Activated naive CD4-positive, alpha-beta T cell treated with anti-CD3 and anti-CD28 coated beads, Interleukin-2, amount 50 U/mL, for 72 hours (primary cell): ENCODE measurements at regions not wholly inside any gene's neighbourhood (a gene's known extent, or its start where the extent isn't known, plus 50 kb on each side); places are given as distances from the start of the nearest gene placed in this dataset.

Experiments
- ATAC-seq, 2 donors: fragments of 150-1000 bp; cut with Tn5 transposase; 2 replicates each; pipeline ENCODE4 v1.10.0; 2021; ENCODE audit warnings: mild to moderate bottlenecking in 2 of 2, moderate library complexity in 2 of 2
- DNase-seq, 2 donors: peaks; one replicate each; pipeline ENCODE4 v3.0.0; 2021 to 2022; ENCODE audit warnings: low spot score in 2 of 2
- H3K27ac Mint-ChIP-seq, 2 donors: one replicate each; pipeline ENCODE4 v1.8.0; 2022; ENCODE audit warnings: mild to moderate bottlenecking in 2 of 2, mixed read lengths in 2 of 2
- H3K36me3 Mint-ChIP-seq, 2 donors: one replicate each; pipeline ENCODE4 v1.8.0; 2022; ENCODE audit warnings: mixed read lengths in 2 of 2
- H3K9me3 Mint-ChIP-seq, 2 donors: one replicate each; pipeline ENCODE4 v1.8.0; 2022; ENCODE audit warnings: mixed read lengths in 2 of 2

DNA sequence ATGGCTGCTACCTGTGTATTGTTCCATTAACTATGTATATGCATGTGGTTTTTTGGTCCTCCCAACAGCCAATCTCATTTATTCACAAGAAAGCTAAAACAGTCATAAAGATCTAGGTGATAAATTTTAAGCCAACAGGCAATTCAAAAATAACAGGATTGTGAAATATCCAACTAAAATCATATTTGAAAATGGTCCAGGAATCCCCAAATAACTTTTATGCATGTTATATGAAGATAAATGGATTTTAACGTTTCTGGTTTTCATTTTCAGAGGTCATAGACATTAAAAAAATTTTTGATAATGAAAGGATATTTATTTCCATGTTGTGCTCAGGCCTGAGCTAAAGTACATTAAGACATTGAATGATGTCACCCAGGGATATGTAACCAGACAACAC, 96.8 kb upstream of the JAZF1 start:
- H3K9me3 Mint-ChIP-seq = peaks cover 8 to 9% of the 10 kb centered on the region in 2 donors
- DNase-seq (no peak), ATAC-seq (no peak)
- peaks cover 6 to 10% of the 10 kb centered on the region in 2 donors for H3K36me3 Mint-ChIP-seq
- no peak overlapping the region for H3K27ac Mint-ChIP-seq

DNA sequence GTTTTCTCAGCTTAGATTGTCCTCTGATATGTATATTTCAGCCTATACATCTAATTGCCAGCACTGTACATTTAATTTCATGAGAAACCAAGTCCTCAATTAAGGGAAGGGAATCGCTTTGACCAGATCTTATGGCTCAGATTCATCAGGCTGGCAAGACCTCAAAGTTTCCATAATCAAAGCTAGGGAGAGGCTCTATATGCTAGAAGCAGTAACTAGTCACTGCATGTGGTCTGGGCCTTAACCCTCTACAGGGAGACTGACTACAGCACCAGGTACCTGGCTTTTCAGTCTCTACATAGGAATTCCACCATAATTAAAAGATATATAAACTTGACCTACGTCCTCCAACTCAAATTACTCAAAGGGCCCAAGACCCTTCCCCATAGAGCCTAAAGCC, 97.4 kb upstream of the JAZF1 start:
- DNase-seq = no peak
- Mint-ChIP-seq H3K9me3 (peaks cover 8 to 9% of the 10 kb centered on the region in 2 donors), H3K27ac (no peak overlapping the region), H3K36me3 (peaks cover 6% of the 10 kb centered on the region in 2 donors)
- no peak for ATAC-seq

DNA sequence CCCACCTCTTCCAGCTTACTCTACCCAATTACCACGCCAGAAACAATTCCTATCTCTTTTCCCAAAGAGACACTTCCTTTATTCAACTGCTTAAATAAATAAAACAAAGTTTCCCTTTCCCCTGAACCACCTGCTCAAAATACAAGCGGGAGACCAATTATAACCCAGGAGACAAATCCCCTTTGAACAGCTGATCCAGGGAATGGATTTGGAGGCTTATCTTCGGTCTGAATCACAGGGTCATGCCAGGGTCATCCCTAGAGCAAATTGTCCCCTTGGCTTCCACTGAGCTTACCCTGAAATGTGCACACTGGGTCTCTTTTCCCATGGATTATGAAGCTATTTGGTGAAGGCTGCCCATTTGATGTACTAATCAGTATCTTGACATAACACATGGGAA, 99.9 kb upstream of the JAZF1 start:
- ATAC-seq = no peak
- Mint-ChIP-seq H3K9me3 (peaks cover 4% of the 10 kb centered on the region in 2 donors), H3K36me3 (no peaks in the 10 kb centered on the region), H3K27ac (no peak overlapping the region)
- no peak for DNase-seq

DNA sequence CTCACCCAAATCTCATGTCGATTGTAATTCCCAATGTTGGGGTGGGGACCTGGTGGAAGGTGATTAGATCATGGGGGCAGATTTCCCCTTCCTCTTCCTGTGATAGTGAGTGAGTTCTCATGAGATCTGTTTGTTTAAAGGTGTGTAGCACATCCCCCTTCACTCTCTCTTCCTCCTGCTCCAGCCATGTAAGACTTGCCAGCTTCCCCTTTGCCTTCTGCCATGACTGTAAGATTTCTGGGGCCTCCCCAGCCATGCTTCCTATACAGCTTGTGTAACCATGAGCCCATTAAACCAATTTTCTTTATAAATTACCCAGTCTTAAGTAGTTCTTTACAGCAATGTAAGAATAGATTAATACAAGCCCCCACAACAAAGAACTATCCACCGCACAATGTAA, 109.9 kb upstream of the JAZF1 start:
- ATAC-seq (no peak), DNase-seq (no peak)

DNA sequence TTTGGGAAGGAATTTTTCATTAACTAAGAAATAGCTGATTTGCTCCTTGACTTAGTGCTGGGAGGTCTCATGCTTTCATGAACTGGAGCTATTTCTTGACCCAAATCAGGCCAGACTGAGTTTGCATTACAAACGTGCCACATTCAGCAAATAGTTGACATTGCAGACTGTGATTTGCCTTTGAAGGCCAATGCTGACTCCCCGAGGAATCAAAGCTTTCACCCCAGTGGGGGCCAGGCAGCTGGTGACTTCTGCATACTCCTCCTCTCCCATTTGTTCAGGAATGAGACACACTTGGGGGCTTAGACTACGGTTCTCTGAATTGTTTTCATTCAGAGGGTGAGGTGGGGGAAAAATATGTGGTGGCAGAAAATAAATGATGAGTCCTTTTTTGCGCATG, 111.0 kb upstream of the JAZF1 start:
- ATAC-seq = no peak
- Mint-ChIP-seq H3K27ac (no peak overlapping the region), H3K36me3 (peaks cover 0 to 11% of the 10 kb centered on the region in 2 donors), H3K9me3 (no peaks in the 10 kb centered on the region)
- DNase-seq = no peak

More for the DNA sequence above, 109.9 kb upstream of the JAZF1 start:
- Mint-ChIP-seq H3K36me3 (peaks cover 0 to 11% of the 10 kb centered on the region in 2 donors), H3K9me3 (no peaks in the 10 kb centered on the region), H3K27ac (no peak overlapping the region)

DNA sequence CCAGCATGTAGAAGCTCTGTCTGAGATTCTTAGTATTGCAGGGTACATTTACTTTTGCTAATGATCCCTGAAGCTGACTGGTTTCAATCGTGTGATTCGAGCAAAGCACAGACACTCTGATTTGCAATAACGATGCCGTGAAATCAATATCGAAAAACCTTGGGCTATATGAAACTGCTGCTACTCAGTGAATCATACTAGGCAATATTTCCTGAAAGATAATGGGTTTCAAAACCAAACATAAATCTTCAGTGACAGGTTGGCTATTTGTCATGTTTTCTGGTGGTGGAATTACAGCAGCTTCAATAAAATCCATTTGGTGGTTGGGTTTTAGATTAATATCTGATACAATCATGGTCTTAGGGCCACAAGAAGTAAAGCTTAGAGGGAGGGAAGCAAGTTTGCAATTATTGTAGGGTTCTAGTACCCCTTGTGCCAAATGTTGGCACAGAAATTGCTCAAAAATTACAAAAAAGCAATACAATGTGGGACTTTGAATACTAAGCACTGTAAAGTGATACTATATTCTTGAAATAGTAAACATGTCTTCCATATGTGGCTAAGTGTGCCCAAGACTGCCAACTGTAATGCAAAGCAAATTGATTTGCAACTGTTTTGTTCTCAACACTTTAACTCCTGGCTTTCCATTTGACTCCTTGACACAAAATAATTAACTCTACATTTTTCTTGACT, 112.4 kb upstream of the JAZF1 start:
- H3K36me3 Mint-ChIP-seq = peaks cover 0 to 4% of the 10 kb centered on the region in 2 donors
- ATAC-seq (peak; percentile 88 to 94), DNase-seq (no peak)
- no peaks in the 10 kb centered on the region for H3K9me3 Mint-ChIP-seq
- H3K27ac Mint-ChIP-seq = no peak overlapping the region

DNA sequence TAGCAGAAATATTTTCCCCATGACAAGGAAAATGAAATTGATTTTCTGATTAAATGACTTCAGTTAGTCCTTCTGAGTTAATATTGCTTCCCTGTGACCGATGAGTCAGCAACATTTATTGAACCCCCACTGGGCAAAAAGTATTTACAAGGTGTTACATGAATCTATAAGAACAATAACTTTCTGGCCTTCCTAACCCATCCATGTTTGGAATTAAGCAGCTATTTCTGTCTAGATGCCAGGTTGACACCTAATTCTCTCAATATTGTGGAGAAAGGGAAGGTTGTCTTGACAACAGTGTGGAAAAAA, 112.9 kb upstream of the JAZF1 start:
- DNase-seq (no peak), ATAC-seq (no peak)
- peaks cover 0 to 4% of the 10 kb centered on the region in 2 donors for H3K36me3 Mint-ChIP-seq
- H3K9me3 Mint-ChIP-seq = no peaks in the 10 kb centered on the region
- no peak overlapping the region for H3K27ac Mint-ChIP-seq

DNA sequence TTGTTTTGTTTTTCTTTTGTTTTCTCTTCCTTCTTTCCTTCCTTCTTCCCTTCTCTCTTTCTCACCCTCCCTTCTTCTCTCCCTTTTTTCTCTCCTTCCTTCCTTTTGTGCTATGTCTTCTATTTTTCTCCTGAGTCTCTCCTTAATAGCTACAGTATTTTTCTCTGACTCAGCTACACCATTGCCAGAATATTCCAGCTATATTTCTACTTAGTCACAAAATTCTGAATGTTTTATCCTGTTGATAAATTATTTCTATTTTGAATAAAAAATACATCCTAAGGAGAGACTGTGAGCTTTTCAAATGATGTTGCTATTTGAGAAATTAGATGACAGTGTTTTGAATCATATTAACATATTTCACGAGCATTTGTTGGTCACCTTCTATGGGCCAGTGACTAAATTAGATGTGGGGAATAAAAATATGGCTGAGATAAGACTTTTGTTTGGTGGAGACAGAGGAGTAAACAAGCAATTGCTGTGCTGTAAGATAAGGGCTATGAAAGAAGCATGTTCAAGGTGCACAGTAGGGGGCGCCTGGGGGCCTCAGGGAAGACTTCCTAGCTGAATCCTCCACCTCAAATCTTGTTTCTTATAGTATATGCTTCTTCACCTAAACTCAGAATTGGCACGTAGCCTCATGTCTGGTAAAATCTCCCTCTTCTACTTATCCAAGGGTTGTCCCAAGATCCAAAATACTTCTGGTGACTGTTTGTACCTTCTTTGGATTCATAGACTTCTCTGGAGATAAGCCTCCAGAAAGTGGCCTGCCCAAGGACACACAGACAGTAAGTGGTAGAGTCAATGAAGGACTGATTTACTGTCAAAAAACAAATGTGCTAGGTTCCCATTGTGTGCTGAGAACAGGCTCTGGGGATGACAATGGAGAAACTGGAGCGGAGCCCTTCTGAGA, 115.5 kb upstream of the CREB5 start:
- no peaks in the 10 kb centered on the region for H3K9me3 Mint-ChIP-seq
- no peaks in the 10 kb centered on the region for H3K36me3 Mint-ChIP-seq
- peak in 1 of 2 donors; percentile 61 for DNase-seq
- no peak for ATAC-seq
- no peak overlapping the region for H3K27ac Mint-ChIP-seq

DNA sequence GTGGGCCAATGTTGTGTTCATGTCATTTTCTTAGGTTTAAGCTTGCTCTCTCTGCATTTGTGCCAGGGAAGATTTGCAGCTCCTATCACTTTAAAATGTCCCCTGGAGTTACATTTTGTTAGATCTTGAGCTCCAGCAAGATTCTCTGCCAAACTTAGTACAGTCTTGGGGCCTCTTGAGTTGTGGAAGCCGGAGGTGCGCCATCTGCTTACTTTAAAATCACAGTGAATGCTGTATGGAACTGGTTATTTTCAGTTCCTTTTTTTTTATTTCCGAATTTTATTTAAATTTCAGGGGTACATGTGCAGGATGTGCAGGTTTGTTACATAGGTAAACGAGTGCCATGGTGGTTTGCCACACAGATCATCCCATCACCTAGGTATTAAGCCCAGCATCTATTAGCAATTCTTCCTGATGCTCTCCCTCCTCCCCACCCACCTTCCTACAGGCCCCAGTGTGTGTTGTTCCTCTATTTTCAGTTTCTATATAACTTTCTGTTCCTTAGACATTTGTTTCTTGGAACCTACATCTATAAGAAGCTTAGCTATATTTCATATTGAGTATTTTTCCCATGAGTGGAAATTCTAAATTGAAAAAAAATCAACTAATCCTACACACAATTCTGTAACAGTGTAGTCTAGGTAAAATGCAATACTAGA, 114.4 kb upstream of the CREB5 start:
- DNase-seq = no peak
- H3K27ac Mint-ChIP-seq = no peak overlapping the region
- no peaks in the 10 kb centered on the region for H3K9me3 Mint-ChIP-seq
- H3K36me3 Mint-ChIP-seq = no peaks in the 10 kb centered on the region
- ATAC-seq = no peak

DNA sequence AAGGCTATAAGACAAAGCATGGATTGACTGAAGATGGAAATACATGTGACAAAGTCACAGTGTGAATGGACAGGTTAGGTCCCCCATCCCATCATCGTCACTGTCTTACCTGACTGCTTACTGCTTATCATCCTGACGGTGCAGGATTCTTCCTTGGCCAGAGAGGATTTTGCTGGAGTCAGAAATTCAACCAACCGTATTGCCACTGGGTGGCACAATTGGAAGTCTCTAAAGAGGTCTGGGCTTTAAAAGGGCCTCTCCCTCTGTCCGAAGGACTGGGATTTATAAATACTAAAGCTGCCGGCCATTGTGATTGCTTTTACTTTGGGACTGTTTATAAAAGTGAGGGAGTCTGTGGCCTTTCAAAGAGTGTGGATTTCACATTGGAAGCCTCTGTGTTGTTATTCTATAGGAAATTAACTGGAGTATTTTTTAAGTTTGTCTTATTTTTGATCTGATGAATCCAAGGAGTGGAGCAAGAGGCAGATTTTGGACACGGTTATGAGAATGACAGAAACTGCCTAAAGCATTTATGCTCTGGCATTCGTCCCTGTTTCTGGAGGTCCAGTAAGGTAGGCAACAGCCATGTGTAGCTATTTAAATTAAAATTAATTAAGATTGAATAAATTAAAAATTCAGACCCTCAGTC, 113.3 kb upstream of the CREB5 start:
- H3K27ac Mint-ChIP-seq = no peak overlapping the region
- DNase-seq (no peak), ATAC-seq (no peak)
- H3K9me3 Mint-ChIP-seq = no peaks in the 10 kb centered on the region
- no peaks in the 10 kb centered on the region for H3K36me3 Mint-ChIP-seq

DNA sequence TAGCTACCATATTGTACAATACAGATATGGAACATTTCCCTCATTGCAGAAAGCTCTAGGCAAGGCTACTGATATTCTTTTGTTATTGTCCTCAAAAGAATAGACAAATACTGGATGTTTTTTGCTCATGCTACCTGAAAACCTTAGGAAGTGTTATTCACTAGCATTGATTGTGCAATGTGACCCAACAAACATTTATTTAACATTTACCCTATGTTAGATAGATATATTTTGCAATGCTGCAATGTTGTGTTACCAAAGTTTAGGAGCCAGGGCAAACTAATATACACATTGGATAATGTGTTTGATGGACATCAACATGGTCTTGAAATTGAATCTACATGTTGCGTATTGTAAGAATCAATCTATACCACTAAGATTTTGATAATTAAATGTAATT, 112.8 kb upstream of the CREB5 start:
- H3K27ac Mint-ChIP-seq = no peak overlapping the region
- H3K9me3 Mint-ChIP-seq = no peaks in the 10 kb centered on the region
- ATAC-seq = no peak
- DNase-seq = no peak
- H3K36me3 Mint-ChIP-seq = no peaks in the 10 kb centered on the region

DNA sequence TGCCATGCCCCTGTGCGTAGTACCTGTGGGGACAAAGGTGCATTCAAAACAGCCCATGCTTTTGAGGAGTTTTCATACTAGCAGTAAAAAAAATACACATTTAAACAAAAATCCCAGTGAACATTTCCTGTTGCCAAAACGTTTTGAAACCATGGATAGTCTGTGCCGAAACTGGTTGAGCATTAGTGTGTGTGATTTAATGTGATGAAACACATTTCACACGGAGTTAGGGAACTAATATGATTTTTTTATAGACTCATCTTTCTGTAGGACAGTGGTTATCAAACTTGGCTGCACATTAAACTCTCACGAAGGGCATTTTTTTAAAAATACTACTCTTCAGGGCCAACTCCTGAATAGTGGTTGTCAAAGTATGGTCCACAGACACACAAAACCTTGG, 111.8 kb upstream of the CREB5 start:
- H3K9me3 Mint-ChIP-seq = no peaks in the 10 kb centered on the region
- no peak for DNase-seq
- H3K36me3 Mint-ChIP-seq = no peaks in the 10 kb centered on the region
- H3K27ac Mint-ChIP-seq = no peak overlapping the region
- no peak for ATAC-seq

DNA sequence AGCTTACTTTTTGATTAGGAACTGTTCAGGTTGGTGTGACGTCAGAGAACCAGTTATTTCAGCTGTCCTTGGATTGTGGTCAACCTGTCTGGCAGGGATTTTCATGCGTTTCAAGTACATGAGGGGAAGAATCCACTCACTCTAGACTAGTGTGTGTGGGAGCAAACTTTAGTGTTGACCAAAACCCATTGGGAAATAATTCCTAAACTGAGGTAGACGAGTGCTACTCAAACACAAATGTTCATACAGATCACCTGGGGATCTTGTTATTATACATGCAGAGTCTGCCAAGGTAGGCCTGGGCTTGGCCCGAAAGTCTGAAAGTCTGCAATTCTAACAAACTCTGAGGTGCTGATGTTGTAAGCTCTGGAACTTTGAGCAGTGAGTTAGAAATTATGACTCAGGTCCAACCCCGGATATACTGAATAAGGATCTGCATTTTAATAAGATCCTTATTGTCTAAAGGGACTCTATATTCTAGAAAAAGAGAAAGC, 111.1 kb upstream of the CREB5 start:
- Mint-ChIP-seq H3K9me3 (no peaks in the 10 kb centered on the region), H3K36me3 (no peaks in the 10 kb centered on the region), H3K27ac (no peak overlapping the region)
- DNase-seq (no peak), ATAC-seq (no peak)

DNA sequence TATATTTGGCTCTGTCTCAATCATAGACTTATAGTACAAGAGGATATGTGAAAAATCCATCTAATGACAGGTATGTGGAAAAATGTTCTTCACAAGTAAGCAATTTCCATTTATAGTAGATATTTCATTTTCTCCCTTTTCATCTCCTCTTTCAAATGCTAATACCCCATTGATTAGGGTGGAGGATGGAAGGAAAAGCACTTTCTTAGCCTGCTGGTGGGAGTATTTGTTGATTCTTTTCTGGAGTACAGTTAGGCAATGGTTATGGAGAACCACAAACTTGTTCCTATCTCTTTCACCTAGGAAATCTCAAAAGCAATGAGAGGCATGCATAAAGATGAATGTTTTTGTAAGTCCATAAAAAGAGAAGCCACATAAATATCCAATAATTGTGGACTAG, 108.0 kb upstream of the CREB5 start:
- peaks cover 0 to 1% of the 10 kb centered on the region in 2 donors for H3K36me3 Mint-ChIP-seq
- DNase-seq = no peak
- no peak overlapping the region for H3K27ac Mint-ChIP-seq
- ATAC-seq = no peak
- no peaks in the 10 kb centered on the region for H3K9me3 Mint-ChIP-seq

DNA sequence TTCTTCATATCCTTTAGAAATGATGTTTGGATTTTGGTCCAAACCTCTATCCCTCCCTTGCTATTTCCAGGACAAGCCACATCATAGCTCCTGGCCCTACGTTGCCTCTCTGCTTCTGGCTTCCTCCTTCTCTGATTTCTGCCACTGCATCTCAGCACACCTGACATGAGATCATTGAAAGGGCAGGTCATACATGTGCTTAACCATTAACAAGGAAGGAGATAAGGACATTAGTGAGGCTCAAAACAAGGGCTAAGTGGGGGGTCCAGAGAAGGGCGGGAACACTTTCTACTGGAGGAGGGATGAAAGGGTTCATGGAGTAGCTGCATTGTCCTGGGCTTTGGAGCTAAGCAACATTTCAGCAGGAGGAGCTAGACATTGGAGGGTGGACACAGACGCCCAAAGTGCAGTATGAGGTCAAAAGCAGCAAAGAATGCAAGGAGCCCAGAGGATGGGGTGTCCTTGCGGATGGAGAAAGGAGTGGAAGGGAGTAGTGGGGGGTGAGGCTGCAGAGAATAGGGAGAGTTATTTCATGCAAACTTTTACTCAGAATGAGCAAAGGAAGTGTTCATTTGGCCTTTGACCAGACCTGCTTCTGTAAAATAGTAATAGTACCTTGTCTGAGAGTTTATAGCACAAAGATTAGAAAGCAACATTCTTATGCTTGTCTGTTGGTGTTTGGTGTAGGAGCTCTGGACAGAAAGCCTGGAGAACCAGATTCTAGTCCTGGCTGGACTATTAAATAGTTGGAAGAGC, 102.4 kb upstream of the CREB5 start:
- DNase-seq (no peak), ATAC-seq (no peak)
- Mint-ChIP-seq H3K27ac (no peak overlapping the region), H3K9me3 (no peaks in the 10 kb centered on the region), H3K36me3 (peaks cover 0 to 5% of the 10 kb centered on the region in 2 donors)

DNA sequence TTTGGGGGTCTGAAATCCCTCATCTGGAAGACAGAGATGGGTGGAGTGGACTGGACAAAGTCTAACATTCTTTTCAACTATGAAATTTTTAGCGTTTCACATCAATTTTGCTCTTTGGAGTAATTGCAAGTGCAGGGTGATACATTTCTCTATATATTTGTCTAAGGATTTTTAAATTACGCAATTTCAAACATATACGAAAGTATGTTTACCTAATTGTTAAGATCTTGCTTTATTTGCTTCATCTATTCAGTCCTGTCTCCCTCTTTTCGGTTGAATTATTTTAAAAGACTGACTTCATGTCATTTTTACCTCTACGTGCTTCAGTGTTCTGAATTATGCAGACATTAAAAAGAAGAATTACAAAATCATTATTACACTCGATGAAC, 101.9 kb upstream of the CREB5 start:
- DNase-seq (no peak), ATAC-seq (no peak)
- Mint-ChIP-seq H3K9me3 (no peaks in the 10 kb centered on the region), H3K27ac (no peak overlapping the region), H3K36me3 (peaks cover 0 to 5% of the 10 kb centered on the region in 2 donors)
